ENCODE measurements at regions not wholly inside any gene's neighbourhood (a gene's known extent, or its start where the extent isn't known, plus 50 kb on each side); places are given as distances from the start of the nearest gene placed in this dataset.

DNA sequence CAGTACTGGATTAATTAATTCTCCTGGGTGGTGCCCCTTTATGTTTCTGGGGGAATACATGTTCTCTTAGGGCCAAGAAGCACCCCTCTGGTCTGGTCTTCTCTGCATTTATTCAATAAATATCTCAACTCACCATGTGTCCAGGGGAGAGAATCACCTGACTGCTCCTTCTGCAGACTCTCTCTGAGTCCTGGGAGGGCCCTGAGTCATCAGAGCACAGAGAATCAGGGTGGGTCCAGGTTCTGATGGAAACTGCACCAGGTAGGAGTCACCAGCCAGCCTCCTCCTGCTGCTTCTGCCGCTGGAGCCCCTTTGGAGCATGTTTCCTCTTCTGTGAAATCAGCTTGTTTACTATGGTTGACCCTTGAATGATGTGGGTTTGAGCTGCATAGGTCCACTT, 107.7 kb upstream of the PLET1 start:
- WGBS, 4 donors: 77 to 93% (median 89%) methylated on average over 1 of the region's 1 CpG
- intact Hi-C loops (cut with DNase I): no loop called here
- Histone ChIP-seq H3K9me3 (peaks cover 0 to 6% (median 0%) of the 10 kb centered on the region in 12 donors), H3K36me3 (no peaks in the 10 kb centered on the region), H3K4me3 (no peak overlapping the region), H3K27ac (no peak overlapping the region), H3K27me3 (no peaks in the 10 kb centered on the region), H3K4me1 (no peaks in the 10 kb centered on the region)
- ATAC-seq (no peak), DNase-seq (no peak)
- TF ChIP-seq POLR2A (IDR thresholded peaks at IDR 0.05): no peak
- TF ChIP-seq, protein P1, sequence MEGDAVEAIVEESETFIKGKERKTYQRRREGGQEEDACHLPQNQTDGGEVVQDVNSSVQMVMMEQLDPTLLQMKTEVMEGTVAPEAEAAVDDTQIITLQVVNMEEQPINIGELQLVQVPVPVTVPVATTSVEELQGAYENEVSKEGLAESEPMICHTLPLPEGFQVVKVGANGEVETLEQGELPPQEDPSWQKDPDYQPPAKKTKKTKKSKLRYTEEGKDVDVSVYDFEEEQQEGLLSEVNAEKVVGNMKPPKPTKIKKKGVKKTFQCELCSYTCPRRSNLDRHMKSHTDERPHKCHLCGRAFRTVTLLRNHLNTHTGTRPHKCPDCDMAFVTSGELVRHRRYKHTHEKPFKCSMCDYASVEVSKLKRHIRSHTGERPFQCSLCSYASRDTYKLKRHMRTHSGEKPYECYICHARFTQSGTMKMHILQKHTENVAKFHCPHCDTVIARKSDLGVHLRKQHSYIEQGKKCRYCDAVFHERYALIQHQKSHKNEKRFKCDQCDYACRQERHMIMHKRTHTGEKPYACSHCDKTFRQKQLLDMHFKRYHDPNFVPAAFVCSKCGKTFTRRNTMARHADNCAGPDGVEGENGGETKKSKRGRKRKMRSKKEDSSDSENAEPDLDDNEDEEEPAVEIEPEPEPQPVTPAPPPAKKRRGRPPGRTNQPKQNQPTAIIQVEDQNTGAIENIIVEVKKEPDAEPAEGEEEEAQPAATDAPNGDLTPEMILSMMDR (IDR thresholded peaks at IDR 0.05): no peak

DNA sequence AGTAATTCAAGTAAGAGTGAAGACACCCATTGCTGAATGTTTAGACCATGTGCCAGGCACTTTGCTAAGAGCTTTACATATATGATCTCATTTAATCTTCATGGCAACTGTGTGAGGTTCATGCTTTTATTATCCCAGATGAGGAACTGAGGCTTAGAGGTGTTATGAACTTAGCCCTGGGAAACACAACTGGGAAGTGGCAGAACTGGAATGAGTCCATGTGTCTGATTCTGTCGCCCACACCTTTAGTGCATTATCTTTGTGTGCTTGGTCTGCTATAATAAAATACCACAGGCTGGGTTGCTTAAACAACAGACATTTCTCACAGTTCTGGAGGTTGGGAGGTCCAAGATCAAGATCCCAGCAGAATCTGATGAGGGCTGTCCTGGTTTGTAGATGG, 108.7 kb upstream of the PLET1 start:
- intact Hi-C loops (cut with DNase I): no loop called here
- DNase-seq: no peak
- no peak overlapping the region for H3K27ac ChIP-seq
- no peak overlapping the region for H3K4me3 ChIP-seq
- H3K9me3 ChIP-seq: peaks cover 0 to 6% (median 0%) of the 10 kb centered on the region in 12 donors
- no peaks in the 10 kb centered on the region for H3K4me1 ChIP-seq
- no peaks in the 10 kb centered on the region for H3K27me3 ChIP-seq
- TF ChIP-seq, protein P1 (IDR thresholded peaks at IDR 0.05): no peak
- no peak for TF ChIP-seq POLR2A (IDR thresholded peaks at IDR 0.05)
- ATAC-seq: no peak
- no peaks in the 10 kb centered on the region for H3K36me3 ChIP-seq
- 38 to 67% (median 51%) methylated on average over 1 of the region's 1 CpG for WGBS, 4 donors

DNA sequence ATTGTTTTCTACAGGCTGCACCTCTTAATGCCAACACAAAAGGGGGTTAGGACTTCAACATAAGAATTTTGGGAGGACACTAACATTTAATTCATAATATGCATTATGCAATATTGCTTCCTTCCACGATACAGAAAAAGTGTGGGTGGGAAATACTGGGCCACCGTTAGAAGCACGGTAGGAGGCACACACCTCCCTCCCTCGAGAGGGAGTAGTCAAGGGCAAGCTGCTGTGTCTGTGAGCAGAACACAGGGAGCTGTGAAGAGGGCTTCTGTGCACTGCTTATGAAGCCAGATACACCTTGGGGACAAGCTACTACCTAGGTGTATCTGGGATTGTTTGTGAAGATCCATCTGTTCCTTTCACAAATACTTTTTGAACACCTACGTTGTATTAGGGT, 109.3 kb upstream of the PLET1 start:
- Histone ChIP-seq H3K36me3 (no peaks in the 10 kb centered on the region), H3K4me1 (no peaks in the 10 kb centered on the region), H3K27me3 (no peaks in the 10 kb centered on the region), H3K4me3 (no peak overlapping the region), H3K27ac (no peak overlapping the region), H3K9me3 (peaks cover 0 to 6% (median 0%) of the 10 kb centered on the region in 12 donors)
- DNase-seq: no peak
- intact Hi-C loops (cut with DNase I): no loop called here
- 51 to 71% (median 62%) methylated on average over 5 of the region's 5 CpGs for WGBS, 4 donors
- TF ChIP-seq, protein P1 (IDR thresholded peaks at IDR 0.05): no peak
- TF ChIP-seq POLR2A (IDR thresholded peaks at IDR 0.05): no peak
- ATAC-seq: no peak

DNA sequence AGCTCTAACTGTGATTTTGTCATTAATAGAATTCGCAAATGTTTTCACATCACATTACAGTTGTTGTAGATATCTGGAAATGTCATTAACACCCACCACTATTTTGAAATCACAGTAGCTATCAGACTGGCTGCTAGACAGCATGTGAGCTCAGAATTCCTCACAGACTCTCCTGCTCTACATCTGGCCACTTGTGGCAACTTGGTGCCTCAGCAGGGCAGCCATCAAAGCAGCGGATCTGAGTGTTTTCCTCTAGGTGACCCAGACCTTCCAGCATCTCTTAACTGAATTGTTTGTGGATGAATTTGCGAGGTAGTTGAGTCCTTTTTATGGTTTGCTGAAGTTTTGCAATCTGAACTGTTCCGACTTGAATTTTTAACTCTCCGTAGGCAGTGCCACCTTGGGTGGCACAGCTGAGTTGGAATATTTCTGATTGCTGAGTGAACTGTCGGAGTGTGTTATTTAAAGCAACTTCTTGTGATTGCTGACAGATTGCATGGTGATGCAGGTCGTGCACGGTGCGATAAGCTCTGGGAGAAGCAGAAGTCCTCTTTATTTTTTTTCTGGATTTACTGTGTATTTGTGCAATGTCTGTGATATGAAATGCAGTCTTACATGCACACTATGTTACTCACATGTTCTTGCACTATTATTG, 114.0 kb upstream of the PLET1 start:
- peaks cover 0 to 6% (median 0%) of the 10 kb centered on the region in 12 donors for H3K9me3 ChIP-seq
- intact Hi-C loops (cut with DNase I): no loop called here
- TF ChIP-seq, protein P1 (IDR thresholded peaks at IDR 0.05): no peak
- TF ChIP-seq POLR2A (IDR thresholded peaks at IDR 0.05): no peak
- H3K36me3 ChIP-seq: no peaks in the 10 kb centered on the region
- H3K4me3 ChIP-seq: no peak overlapping the region
- H3K27ac ChIP-seq: no peak overlapping the region
- ATAC-seq: peak in 2 of 4 donors; percentile 56 to 61
- H3K4me1 ChIP-seq: no peaks in the 10 kb centered on the region
- no peaks in the 10 kb centered on the region for H3K27me3 ChIP-seq
- 41 to 47% (median 46%) methylated on average over 8 to 9 of the region's 9 CpGs for WGBS, 4 donors
- DNase-seq: no peak
